H1 (cell line): ENCODE measurements at regions not wholly inside any gene's neighbourhood (a gene's known extent, or its start where the extent isn't known, plus 50 kb on each side); places are given as distances from the start of the nearest gene placed in this dataset.

Experiments
- CTCF ChIA-PET: fragments of 300-600 bp; sonication (Branson Sonifier 250); formaldehyde crosslinking; loops from one replicate; lab custom pipeline; 2021; ENCODE audit not compliant: partially characterized antibody; lab: Charles Lee
- POLR2A ChIA-PET: fragments of 300-600 bp; sonication (Branson Sonifier 250); formaldehyde crosslinking; loops from one replicate; lab custom pipeline; 2021; ENCODE audit warnings: inconsistent platforms; ENCODE audit not compliant: partially characterized antibody; lab: Charles Lee
- DNase-seq, 2 experiments: peaks; one replicate each; pipeline versions ENCODE4 v3.0.0 to v3.0.0-alpha.2; 2010 to 2022; ENCODE audit warnings: low spot score in 2 of 2, low read depth in 1 of 2, mixed read lengths in 1 of 2
- FAIRE-seq: peaks from 2 replicates; lab custom pipeline; 2011; peaks lifted over from hg19 to GRCh38; lab: Jason Lieb, UNC
- H2AFZ ChIP-seq: 2 replicates; pipeline ENCODE4 v1.8.1; 2012; ENCODE audit warnings: low read length, inconsistent platforms
- H2AK5ac ChIP-seq: 2 replicates; pipeline ENCODE4 v1.6.1; 2013; ENCODE audit warnings: low read depth, low read length
- H2BK120ac ChIP-seq: replicated peaks from 2 replicates; pipeline ENCODE3; 2013; ENCODE audit warnings: low read depth, low read length, inconsistent platforms
- H2BK12ac ChIP-seq: 2 replicates; pipeline ENCODE4 v1.6.1; 2013; ENCODE audit warnings: low read depth, low read length
- H2BK15ac ChIP-seq: 2 replicates; pipeline ENCODE4 v1.6.1; 2013; ENCODE audit warnings: low read length
- H2BK20ac ChIP-seq: 2 replicates; pipeline ENCODE4 v1.6.1; 2013; ENCODE audit warnings: low read length
- H2BK5ac ChIP-seq: 2 replicates; pipeline ENCODE4 v1.6.1; 2013; ENCODE audit warnings: low read depth, low read length
- H3K14ac ChIP-seq: 2 replicates; pipeline ENCODE4 v1.6.1; 2013; ENCODE audit warnings: inconsistent platforms; ENCODE audit not compliant: insufficient read length
- H3K18ac ChIP-seq: 2 replicates; pipeline ENCODE4 v1.6.1; 2013; ENCODE audit warnings: low read length; ENCODE audit errors: extremely low read depth
- H3K23ac ChIP-seq: 2 replicates; pipeline ENCODE4 v1.6.1; 2013; ENCODE audit warnings: inconsistent platforms; ENCODE audit not compliant: insufficient read length
- H3K23me2 ChIP-seq: 2 replicates; pipeline ENCODE4 v1.6.1; 2013; ENCODE audit warnings: low read depth, low read length
- H3K27ac ChIP-seq: 2 replicates; pipeline ENCODE4 v1.6.1; 2011; ENCODE audit warnings: low read depth, low read length, inconsistent platforms
- H3K27me3 ChIP-seq, 4 experiments: replicated peaks in 1 of 4; 1 replicate in 1 of 4; 2 replicates in 3 of 4; pipeline versions ENCODE4 v1.6.1 to v1.8.1; 2011 to 2013; ENCODE audit warnings: low read length in 3 of 4, mild to moderate bottlenecking in 3 of 4, inconsistent platforms in 2 of 4, mixed read lengths in 2 of 4, moderate library complexity in 1 of 4; ENCODE audit not compliant: control insufficient read depth in 3 of 4, insufficient read depth in 3 of 4; ENCODE audit errors: extremely low read depth in 1 of 4
- H3K36me3 ChIP-seq, 4 experiments: 2 replicates each; pipeline versions ENCODE4 v1.6.1 to v1.8.1; 2011 to 2013; ENCODE audit warnings: mild to moderate bottlenecking in 4 of 4, low read length in 3 of 4, moderate library complexity in 2 of 4, control low read depth in 1 of 4, inconsistent platforms in 1 of 4; ENCODE audit not compliant: insufficient read depth in 4 of 4, control insufficient read depth in 2 of 4
- H3K4ac ChIP-seq: replicated peaks from 2 replicates; pipeline ENCODE3; 2013; ENCODE audit warnings: low read length, low read depth, mixed read lengths, inconsistent platforms; ENCODE audit not compliant: insufficient read length
- H3K4me1 ChIP-seq, 4 experiments: replicated peaks in 1 of 4; 1 replicate in 1 of 4; 2 replicates in 3 of 4; pipeline versions ENCODE4 v1.6.1 to v1.8.1; 2011 to 2013; ENCODE audit warnings: low read length in 3 of 4, inconsistent platforms in 2 of 4, mixed read lengths in 1 of 4; ENCODE audit not compliant: insufficient read depth in 4 of 4, control insufficient read depth in 3 of 4
- H3K4me2 ChIP-seq, 2 experiments: 2 replicates each; pipeline versions ENCODE4 v1.6.1 to v1.8.1; 2011 to 2013; ENCODE audit warnings: low read depth in 2 of 2, low read length in 2 of 2, control low read depth in 1 of 2, inconsistent platforms in 1 of 2, mild to moderate bottlenecking in 1 of 2; ENCODE audit not compliant: insufficient read depth in 1 of 2
- H3K4me3 ChIP-seq, 4 experiments: fragments of 200-600, 300-600 bp in 1 of 4; sonication (generic), shearing (Covaris generic), sonication (Bioruptor Twin) in 1 of 4; 2 replicates each; pipeline versions ENCODE4 v1.5.1 to v1.8.1; 2011 to 2016; ENCODE audit warnings: low read length in 4 of 4, low read depth in 3 of 4, control low read depth in 2 of 4, inconsistent platforms in 2 of 4, mild to moderate bottlenecking in 2 of 4, mixed read lengths in 1 of 4, moderate library complexity in 1 of 4; ENCODE audit not compliant: insufficient read depth in 2 of 4; ENCODE audit errors: extremely low read depth in 1 of 4
- H3K56ac ChIP-seq: replicated peaks from 2 replicates; pipeline ENCODE3; 2013; ENCODE audit warnings: low read depth, mild to moderate bottlenecking, mixed read lengths, low read length, inconsistent platforms; ENCODE audit not compliant: insufficient read length
- H3K79me1 ChIP-seq: 2 replicates; pipeline ENCODE4 v1.6.1; 2013; ENCODE audit warnings: low read depth, low read length, control low read depth
- H3K79me2 ChIP-seq, 2 experiments: 2 replicates each; pipeline versions ENCODE4 v1.6.1 to v1.8.1; 2012 to 2013; ENCODE audit warnings: low read length in 2 of 2, mild to moderate bottlenecking in 2 of 2, inconsistent platforms in 1 of 2; ENCODE audit not compliant: insufficient read depth in 2 of 2, control insufficient read depth in 1 of 2
- H3K9ac ChIP-seq, 4 experiments: replicated peaks in 1 of 4; 1 replicate in 1 of 4; 2 replicates in 3 of 4; pipeline versions ENCODE4 v1.6.1 to v1.8.1; 2011 to 2013; ENCODE audit warnings: low read depth in 3 of 4, low read length in 3 of 4, control low read depth in 2 of 4, mild to moderate bottlenecking in 2 of 4, moderate library complexity in 2 of 4, inconsistent platforms in 1 of 4; ENCODE audit errors: extremely low read depth in 1 of 4
- H3K9me3 ChIP-seq, 2 experiments: 2 replicates each; pipeline versions ENCODE4 v1.6.1 to v1.8.1; 2012 to 2013; ENCODE audit warnings: mild to moderate bottlenecking in 2 of 2, moderate library complexity in 2 of 2, control low read depth in 1 of 2, inconsistent platforms in 1 of 2, low read depth in 1 of 2, low read length in 1 of 2, mixed read lengths in 1 of 2; ENCODE audit not compliant: insufficient read depth in 2 of 2
- H4K20me1 ChIP-seq, 2 experiments: replicated peaks in 1 of 2; 2 replicates each; pipeline versions ENCODE3 to v1.8.1; 2011 to 2013; ENCODE audit warnings: inconsistent platforms in 2 of 2, low read length in 2 of 2, mild to moderate bottlenecking in 1 of 2; ENCODE audit not compliant: insufficient read depth in 2 of 2, control insufficient read depth in 1 of 2
- H4K5ac ChIP-seq: 2 replicates; pipeline ENCODE4 v1.6.1; 2013; ENCODE audit warnings: low read length, low read depth, mixed read lengths, inconsistent platforms; ENCODE audit not compliant: insufficient read length
- H4K8ac ChIP-seq: 2 replicates; pipeline ENCODE4 v1.8.0; 2013; ENCODE audit warnings: mild to moderate bottlenecking, moderate library complexity, low read length, inconsistent platforms; ENCODE audit not compliant: insufficient read depth; ENCODE audit errors: extremely low read depth
- H4K91ac ChIP-seq: replicated peaks from 2 replicates; pipeline ENCODE3; 2013; ENCODE audit warnings: low read length, mixed read lengths, inconsistent platforms; ENCODE audit not compliant: insufficient read length
- CHD1 ChIP-seq: IDR thresholded peaks from 2 replicates; pipeline ENCODE4 v1.6.1; 2012; ENCODE audit warnings: low read depth, low read length, improper control_type of control experiment
- EZH2 ChIP-seq: fragments of 200-600 bp; sonication (generic); IDR thresholded peaks from 2 replicates; pipeline ENCODE4 v1.7.1; 2012; ENCODE audit warnings: low read depth, mild to moderate bottlenecking, moderate library complexity, low read length, inconsistent platforms; ENCODE audit not compliant: severe bottlenecking
- JUND ChIP-seq: IDR thresholded peaks from 2 replicates; pipeline ENCODE4 v1.6.1; 2011; ENCODE audit warnings: mild to moderate bottlenecking, improper control_type of control experiment, low read length
- KDM1A ChIP-seq: fragments of 200-600, 300-600 bp; sonication (generic); IDR thresholded peaks from 2 replicates; pipeline ENCODE4 v1.7.1; 2016; ENCODE audit warnings: mild to moderate bottlenecking, low read length, borderline replicate concordance
- KDM5A ChIP-seq: fragments of 200-600 bp; IDR thresholded peaks from 2 replicates; pipeline ENCODE4 v1.7.1; 2012; ENCODE audit warnings: mild to moderate bottlenecking, low read length, inconsistent platforms, mixed read lengths
- POLR2A ChIP-seq, 2 experiments: IDR thresholded peaks; 1 replicate in 1 of 2; 2 replicates in 1 of 2; pipeline ENCODE4 v1.6.1; 2011; ENCODE audit warnings: low read depth in 2 of 2, low read length in 2 of 2, mild to moderate bottlenecking in 2 of 2; ENCODE audit errors: control extremely low read depth in 1 of 2
- RAD21 ChIP-seq, 2 experiments: IDR thresholded peaks in 1 of 2; conservative IDR thresholded peaks in 1 of 2; 2 replicates each; pipeline ENCODE4 v1.6.1; 2011; ENCODE audit warnings: low read depth in 2 of 2, low read length in 2 of 2, improper control_type of control experiment in 1 of 2, inconsistent platforms in 1 of 2, mild to moderate bottlenecking in 1 of 2, moderate library complexity in 1 of 2
- RXRA ChIP-seq: IDR thresholded peaks from 2 replicates; pipeline ENCODE4 v1.6.1; 2011; ENCODE audit warnings: low read depth, mild to moderate bottlenecking, low read length, moderate library complexity; ENCODE audit not compliant: insufficient read depth
- TCF12 ChIP-seq: IDR thresholded peaks from 2 replicates; pipeline ENCODE4 v1.6.1; 2011; ENCODE audit warnings: low read depth, mild to moderate bottlenecking, low read length
- ZNF274 ChIP-seq: IDR thresholded peaks from 2 replicates; pipeline ENCODE4 v1.7.0; 2012; ENCODE audit warnings: low read length, borderline replicate concordance; ENCODE audit errors: extremely low read depth
- WGBS, 2 experiments: shearing (Covaris generic) in 1 of 2; methylation state at CpG; one replicate each; pipeline versions ENCODE4 v1.1.6 to v1.1.7; 2013 to 2015; ENCODE audit warnings: low lambda C conversion rate in 2 of 2, mixed read lengths in 2 of 2, inconsistent platforms in 1 of 2, low coverage in 1 of 2, missing lambda C conversion rate in 1 of 2; ENCODE audit not compliant: insufficient replicate concordance in 2 of 2, insufficient coverage in 1 of 2, insufficient read length in 1 of 2; ENCODE audit errors: extremely low coverage in 1 of 2, missing lambda C conversion rate in 1 of 2; 5-methylcytosine and 5-hydroxymethylcytosine counted together
- TF ChIP-seq, protein P1 (sequence below): IDR thresholded peaks from 2 replicates; pipeline ENCODE4 v1.6.1; 2012; ENCODE audit warnings: inconsistent platforms

DNA sequence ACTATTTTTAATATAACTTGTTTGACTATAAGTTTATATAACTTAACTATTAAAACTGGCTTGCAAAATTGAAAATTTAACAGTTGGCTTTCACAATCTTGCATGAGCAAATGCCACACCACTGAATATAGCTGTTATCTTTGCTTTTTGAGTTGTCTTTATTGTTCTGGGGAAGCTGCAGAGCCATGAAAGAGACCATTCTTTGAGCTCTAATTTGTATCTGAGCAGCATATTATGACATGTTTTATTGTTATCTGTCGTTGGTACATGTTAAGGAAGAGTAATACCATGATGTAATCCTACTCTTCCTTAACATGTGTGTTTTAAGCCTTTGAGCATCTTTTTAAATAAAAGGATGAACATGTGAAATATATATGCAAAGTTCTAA is 97.1 kb upstream of the ANK2 start:
- no peak overlapping the region for H4K8ac ChIP-seq
- no peak overlapping the region for H3K56ac ChIP-seq
- no peak overlapping the region for H4K91ac ChIP-seq
- H3K23me2 ChIP-seq = no peaks in the 10 kb centered on the region
- no peaks in the 10 kb centered on the region for H3K79me1 ChIP-seq
- POLR2A ChIA-PET = interaction anchor here (0.6 kb wide), 1 partner anchor 68 kb away, joined by 3 read pairs; no protein-coding TSS in a partner anchor
- no peaks in the 10 kb centered on the region for H4K20me1 ChIP-seq
- H3K27me3 ChIP-seq = no peaks in the 10 kb centered on the region
- no peak overlapping the region for H3K14ac ChIP-seq
- H2BK120ac ChIP-seq = no peak overlapping the region
- FAIRE-seq (no peak), DNase-seq (no peak)
- H2BK12ac ChIP-seq = no peak overlapping the region
- no peak for TF ChIP-seq EZH2
- no peak for TF ChIP-seq CHD1
- no peak for TF ChIP-seq ZNF274
- no peak for TF ChIP-seq TCF12
- TF ChIP-seq KDM1A = no peak
- no peak for TF ChIP-seq RAD21 (IDR thresholded peaks at IDR 0.05 in 1 of 2, conservative IDR thresholded peaks at IDR 0.05 in 1 of 2; ENCODE audit: low read depth in 2 of 2, low read length in 2 of 2)
- no peak for TF ChIP-seq POLR2A (IDR thresholded peaks at IDR 0.05; ENCODE audit: control extremely low read depth in 1 of 2, low read depth in 2 of 2, low read length in 2 of 2)
- TF ChIP-seq, protein P1, sequence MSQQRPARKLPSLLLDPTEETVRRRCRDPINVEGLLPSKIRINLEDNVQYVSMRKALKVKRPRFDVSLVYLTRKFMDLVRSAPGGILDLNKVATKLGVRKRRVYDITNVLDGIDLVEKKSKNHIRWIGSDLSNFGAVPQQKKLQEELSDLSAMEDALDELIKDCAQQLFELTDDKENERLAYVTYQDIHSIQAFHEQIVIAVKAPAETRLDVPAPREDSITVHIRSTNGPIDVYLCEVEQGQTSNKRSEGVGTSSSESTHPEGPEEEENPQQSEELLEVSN = no peak
- no peak for TF ChIP-seq JUND
- TF ChIP-seq KDM5A = no peak
- no peak for TF ChIP-seq RXRA
- H3K27ac ChIP-seq = no peak overlapping the region
- no peak overlapping the region for H2BK20ac ChIP-seq
- H2BK5ac ChIP-seq = no peak overlapping the region
- no peak overlapping the region for H3K9ac ChIP-seq
- 95% methylated on average over 1 of the region's 1 CpG; no CpG with 5 or more reads in 1 of the 2 experiments for WGBS, 2 experiments
- CTCF ChIA-PET = interaction anchor here (0.6 to 3.8 kb wide), 32 partner anchors 10 to 604 kb away, joined by 3 to 31 read pairs (median 4); no protein-coding TSS in a partner anchor
- H3K79me2 ChIP-seq = no peaks in the 10 kb centered on the region
- H3K9me3 ChIP-seq = no peaks in the 10 kb centered on the region
- H3K36me3 ChIP-seq = no peaks in the 10 kb centered on the region; a peak in 1 of 8 replicates
- no peak overlapping the region for H3K23ac ChIP-seq
- H4K5ac ChIP-seq = no peak overlapping the region
- no peak overlapping the region for H3K4ac ChIP-seq
- H2AFZ ChIP-seq = no peak overlapping the region
- no peak overlapping the region for H3K4me2 ChIP-seq
- H3K4me3 ChIP-seq = no peak overlapping the region
- no peak overlapping the region for H2BK15ac ChIP-seq
- H2AK5ac ChIP-seq = no peak overlapping the region
- no peak overlapping the region for H3K18ac ChIP-seq
- no peaks in the 10 kb centered on the region for H3K4me1 ChIP-seq
